Fibroblast of lung (primary cell): ENCODE measurements at regions not wholly inside any gene's neighbourhood (a gene's known extent, or its start where the extent isn't known, plus 50 kb on each side); places are given as distances from the start of the nearest gene placed in this dataset.

ENCODE experiments used
- DNase-seq, 2 donors: peaks; one replicate each; pipeline versions ENCODE4 v3.0.0 to v3.0.0-alpha.2; 2010; ENCODE audit warnings: low read depth in 2 of 2
- H2AFZ ChIP-seq: 2 replicates; pipeline ENCODE4 v1.5.1; 2012; ENCODE audit warnings: low read length, control low read depth, inconsistent platforms
- H3K27ac ChIP-seq: 2 replicates; pipeline ENCODE4 v1.5.1; 2011; ENCODE audit warnings: low read length, control low read depth; ENCODE audit not compliant: insufficient read depth
- H3K27me3 ChIP-seq: 2 replicates; pipeline ENCODE4 v1.5.1; 2011; ENCODE audit warnings: mild to moderate bottlenecking, low read length; ENCODE audit not compliant: control insufficient read depth, insufficient read depth
- H3K36me3 ChIP-seq: 2 replicates; pipeline ENCODE4 v1.5.1; 2011; ENCODE audit warnings: low read length; ENCODE audit not compliant: control insufficient read depth, insufficient read depth
- H3K4me1 ChIP-seq: 2 replicates; pipeline ENCODE4 v1.5.1; 2011; ENCODE audit warnings: low read length; ENCODE audit not compliant: control insufficient read depth, insufficient read depth; ENCODE audit errors: extremely low read depth
- H3K4me2 ChIP-seq: 2 replicates; pipeline ENCODE4 v1.5.1; 2011; ENCODE audit warnings: low read length, control low read depth; ENCODE audit not compliant: insufficient read depth; ENCODE audit errors: extremely low read depth
- H3K4me3 ChIP-seq, 4 experiments: fragments of 200-600 bp in 1 of 4; sonication (generic) in 1 of 4; replicated peaks in 1 of 4; 2 replicates each; pipeline ENCODE4 v1.5.1; 2011 to 2016; ENCODE audit warnings: low read length in 4 of 4, low read depth in 3 of 4, mild to moderate bottlenecking in 3 of 4, control low read depth in 2 of 4, inconsistent platforms in 1 of 4, mixed read lengths in 1 of 4; ENCODE audit not compliant: insufficient read depth in 1 of 4; ENCODE audit errors: control extremely low read depth in 1 of 4
- H3K79me2 ChIP-seq: 2 replicates; pipeline ENCODE4 v1.5.1; 2012; ENCODE audit warnings: mild to moderate bottlenecking, low read length, inconsistent platforms; ENCODE audit not compliant: control insufficient read depth, insufficient read depth
- H3K9ac ChIP-seq: 2 replicates; pipeline ENCODE4 v1.5.1; 2011; ENCODE audit warnings: mild to moderate bottlenecking, low read length, control low read depth; ENCODE audit not compliant: insufficient read depth
- H3K9me3 ChIP-seq: 2 replicates; pipeline ENCODE4 v1.5.1; 2012; ENCODE audit warnings: low read depth, low read length; ENCODE audit not compliant: control insufficient read depth, insufficient read depth
- H4K20me1 ChIP-seq: 2 replicates; pipeline ENCODE4 v1.5.1; 2011; ENCODE audit warnings: low read length; ENCODE audit not compliant: control insufficient read depth, insufficient read depth; ENCODE audit errors: extremely low read depth
- EZH2 ChIP-seq: IDR thresholded peaks from 2 replicates; pipeline ENCODE4 v1.5.1; 2012; ENCODE audit warnings: low read length, control low read depth, mild to moderate bottlenecking; ENCODE audit errors: missing control alignments
- TF ChIP-seq, protein P1 (sequence below), 2 donors: IDR thresholded peaks in 1 of 2; conservative IDR thresholded peaks in 1 of 2; 1 replicate in 1 of 2; 2 replicates in 1 of 2; pipeline ENCODE4 v1.5.1; 2011 to 2012; ENCODE audit warnings: low read length in 2 of 2, control low read depth in 1 of 2, inconsistent platforms in 1 of 2, low read depth in 1 of 2, mild to moderate bottlenecking in 1 of 2

DNA sequence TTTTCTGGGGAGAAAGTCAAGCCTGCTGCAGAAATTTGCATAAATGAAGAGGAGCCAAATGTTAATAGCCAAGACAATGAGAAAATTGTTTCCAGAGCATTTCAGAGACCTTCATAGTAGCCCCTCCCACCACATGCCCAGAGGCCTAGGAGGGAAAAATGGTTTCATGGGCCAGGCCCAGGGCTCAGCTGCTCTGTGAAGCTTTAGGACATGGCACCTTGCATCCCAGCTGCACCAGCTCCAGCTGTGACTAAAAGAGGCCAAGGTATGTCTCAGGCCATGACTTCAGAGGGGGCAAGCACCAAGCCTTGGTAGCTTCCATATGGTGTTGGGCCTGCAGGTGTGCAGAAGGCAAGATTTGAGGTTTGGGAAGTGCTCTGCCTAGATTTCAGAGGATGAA is 258.8 kb upstream of the SATB1 start:
- Histone ChIP-seq H3K27me3 (no peaks in the 10 kb centered on the region), H3K4me1 (no peaks in the 10 kb centered on the region), H3K9me3 (no peaks in the 10 kb centered on the region), H3K36me3 (no peaks in the 10 kb centered on the region), H4K20me1 (no peaks in the 10 kb centered on the region), H3K79me2 (no peaks in the 10 kb centered on the region), H3K9ac (no peak overlapping the region), H3K4me2 (no peak overlapping the region), H3K27ac (no peak overlapping the region), H2AFZ (no peak overlapping the region), H3K4me3 (no peak overlapping the region)
- TF ChIP-seq, protein P1, sequence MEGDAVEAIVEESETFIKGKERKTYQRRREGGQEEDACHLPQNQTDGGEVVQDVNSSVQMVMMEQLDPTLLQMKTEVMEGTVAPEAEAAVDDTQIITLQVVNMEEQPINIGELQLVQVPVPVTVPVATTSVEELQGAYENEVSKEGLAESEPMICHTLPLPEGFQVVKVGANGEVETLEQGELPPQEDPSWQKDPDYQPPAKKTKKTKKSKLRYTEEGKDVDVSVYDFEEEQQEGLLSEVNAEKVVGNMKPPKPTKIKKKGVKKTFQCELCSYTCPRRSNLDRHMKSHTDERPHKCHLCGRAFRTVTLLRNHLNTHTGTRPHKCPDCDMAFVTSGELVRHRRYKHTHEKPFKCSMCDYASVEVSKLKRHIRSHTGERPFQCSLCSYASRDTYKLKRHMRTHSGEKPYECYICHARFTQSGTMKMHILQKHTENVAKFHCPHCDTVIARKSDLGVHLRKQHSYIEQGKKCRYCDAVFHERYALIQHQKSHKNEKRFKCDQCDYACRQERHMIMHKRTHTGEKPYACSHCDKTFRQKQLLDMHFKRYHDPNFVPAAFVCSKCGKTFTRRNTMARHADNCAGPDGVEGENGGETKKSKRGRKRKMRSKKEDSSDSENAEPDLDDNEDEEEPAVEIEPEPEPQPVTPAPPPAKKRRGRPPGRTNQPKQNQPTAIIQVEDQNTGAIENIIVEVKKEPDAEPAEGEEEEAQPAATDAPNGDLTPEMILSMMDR (conservative IDR thresholded peaks at IDR 0.05 in 1 of 2, IDR thresholded peaks at IDR 0.05 in 1 of 2; ENCODE audit: low read depth in 1 of 2, low read length in 2 of 2) = no peak
- no peak for TF ChIP-seq EZH2
- DNase-seq = no peak

DNA sequence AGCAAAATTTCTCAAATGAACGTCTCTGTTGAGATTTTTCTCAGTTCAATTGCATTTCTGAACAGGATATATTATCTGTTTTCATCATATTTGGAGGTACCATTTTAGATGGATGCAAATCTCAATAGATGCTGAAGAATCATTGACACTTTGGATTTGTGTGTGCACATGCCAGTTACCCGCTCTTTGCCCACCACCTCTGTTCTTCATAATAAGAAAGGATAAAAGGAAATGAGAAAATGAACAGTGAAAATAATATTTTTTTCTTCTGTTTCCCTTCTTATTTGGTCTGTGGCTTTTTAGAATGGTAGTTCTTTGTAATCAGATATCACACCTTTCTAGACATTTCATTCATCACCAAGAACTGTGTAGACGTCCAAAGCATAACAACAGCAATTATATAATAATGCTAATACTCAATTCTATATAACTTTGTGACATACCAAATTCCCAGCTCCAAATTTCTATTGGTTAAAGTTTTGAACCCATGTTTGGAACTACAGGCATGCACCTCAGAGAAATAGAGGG is 256.7 kb upstream of the SATB1 start:
- H3K9ac ChIP-seq = no peak overlapping the region
- H3K36me3 ChIP-seq = no peaks in the 10 kb centered on the region
- H4K20me1 ChIP-seq = no peaks in the 10 kb centered on the region
- H3K9me3 ChIP-seq = no peaks in the 10 kb centered on the region
- no peaks in the 10 kb centered on the region for H3K27me3 ChIP-seq
- no peak overlapping the region for H2AFZ ChIP-seq
- no peak overlapping the region for H3K27ac ChIP-seq
- DNase-seq = no peak
- no peak overlapping the region for H3K4me2 ChIP-seq
- TF ChIP-seq, protein P1 (conservative IDR thresholded peaks at IDR 0.05 in 1 of 2, IDR thresholded peaks at IDR 0.05 in 1 of 2; ENCODE audit: low read depth in 1 of 2, low read length in 2 of 2) = no peak
- no peak for TF ChIP-seq EZH2
- no peak overlapping the region for H3K4me3 ChIP-seq
- H3K4me1 ChIP-seq = no peaks in the 10 kb centered on the region
- H3K79me2 ChIP-seq = no peaks in the 10 kb centered on the region

DNA sequence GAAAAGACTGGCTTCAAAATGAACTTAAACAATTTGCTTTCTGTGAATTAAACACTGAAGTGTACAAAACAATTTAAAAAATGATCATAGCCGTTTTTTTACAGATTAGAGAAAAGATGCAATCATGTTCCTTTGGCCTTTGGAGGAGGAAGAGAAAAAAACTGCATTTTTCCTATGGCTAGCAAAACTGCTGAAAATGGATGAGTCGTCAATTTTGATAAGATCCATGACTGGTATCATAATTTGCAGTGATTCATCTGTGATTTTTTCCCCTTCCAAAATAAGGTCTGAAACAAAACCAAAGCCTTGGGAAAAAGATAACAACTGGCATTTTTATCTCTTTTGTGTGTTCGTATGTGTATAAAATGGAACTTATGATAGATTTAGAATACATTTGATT is 255.6 kb upstream of the SATB1 start:
- H3K9me3 ChIP-seq = no peaks in the 10 kb centered on the region
- no peaks in the 10 kb centered on the region for H3K4me1 ChIP-seq
- H2AFZ ChIP-seq = no peak overlapping the region
- no peaks in the 10 kb centered on the region for H3K36me3 ChIP-seq
- H3K27me3 ChIP-seq = no peaks in the 10 kb centered on the region
- no peak overlapping the region for H3K4me3 ChIP-seq
- TF ChIP-seq, protein P1 (conservative IDR thresholded peaks at IDR 0.05 in 1 of 2, IDR thresholded peaks at IDR 0.05 in 1 of 2; ENCODE audit: low read depth in 1 of 2, low read length in 2 of 2) = no peak
- no peak for TF ChIP-seq EZH2
- H3K9ac ChIP-seq = no peak overlapping the region
- H3K27ac ChIP-seq = no peak overlapping the region
- no peak for DNase-seq
- no peaks in the 10 kb centered on the region for H3K79me2 ChIP-seq
- H3K4me2 ChIP-seq = no peak overlapping the region
- no peaks in the 10 kb centered on the region for H4K20me1 ChIP-seq
